ENCODE measurements at regions not wholly inside any gene's neighbourhood (a gene's known extent, or its start where the extent isn't known, plus 50 kb on each side); places are given as distances from the start of the nearest gene placed in this dataset.

DNA sequence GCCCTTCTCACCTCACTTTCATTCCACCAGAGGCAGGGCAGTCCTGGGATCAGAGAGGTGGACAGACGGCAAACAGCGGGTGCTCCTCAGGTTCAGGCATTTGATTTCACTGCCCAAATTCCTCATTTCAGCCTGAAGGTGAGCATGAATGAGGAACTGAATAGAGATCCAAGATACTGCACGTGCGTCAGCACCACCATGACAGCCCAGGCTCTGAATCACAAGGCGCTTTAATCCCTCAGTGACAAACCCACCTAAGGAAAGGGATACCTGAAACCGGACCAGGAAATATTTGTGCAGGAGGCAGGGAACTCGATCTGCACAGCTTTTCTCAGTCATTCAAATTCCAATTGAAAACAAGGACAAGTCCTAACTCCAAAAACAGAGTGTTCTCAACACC, 174.8 kb upstream of the HEY2 start:
- H3K36me3 ChIP-seq (ENCODE audit: control insufficient read depth, insufficient read depth, low read length), result no peaks in the 10 kb centered on the region
- TF ChIP-seq, protein P1, sequence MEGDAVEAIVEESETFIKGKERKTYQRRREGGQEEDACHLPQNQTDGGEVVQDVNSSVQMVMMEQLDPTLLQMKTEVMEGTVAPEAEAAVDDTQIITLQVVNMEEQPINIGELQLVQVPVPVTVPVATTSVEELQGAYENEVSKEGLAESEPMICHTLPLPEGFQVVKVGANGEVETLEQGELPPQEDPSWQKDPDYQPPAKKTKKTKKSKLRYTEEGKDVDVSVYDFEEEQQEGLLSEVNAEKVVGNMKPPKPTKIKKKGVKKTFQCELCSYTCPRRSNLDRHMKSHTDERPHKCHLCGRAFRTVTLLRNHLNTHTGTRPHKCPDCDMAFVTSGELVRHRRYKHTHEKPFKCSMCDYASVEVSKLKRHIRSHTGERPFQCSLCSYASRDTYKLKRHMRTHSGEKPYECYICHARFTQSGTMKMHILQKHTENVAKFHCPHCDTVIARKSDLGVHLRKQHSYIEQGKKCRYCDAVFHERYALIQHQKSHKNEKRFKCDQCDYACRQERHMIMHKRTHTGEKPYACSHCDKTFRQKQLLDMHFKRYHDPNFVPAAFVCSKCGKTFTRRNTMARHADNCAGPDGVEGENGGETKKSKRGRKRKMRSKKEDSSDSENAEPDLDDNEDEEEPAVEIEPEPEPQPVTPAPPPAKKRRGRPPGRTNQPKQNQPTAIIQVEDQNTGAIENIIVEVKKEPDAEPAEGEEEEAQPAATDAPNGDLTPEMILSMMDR (IDR thresholded peaks at IDR 0.05; ENCODE audit: insufficient read depth, low read depth, low read length), result no peak
- DNase-seq (ENCODE audit: low read depth), result no peak
- H3K4me3 ChIP-seq (ENCODE audit: low read depth, low read length), result no peak overlapping the region
- CTCF ChIA-PET, result no interaction called here
- H3K27me3 ChIP-seq (ENCODE audit: control insufficient read depth, insufficient read depth, low read length), result no peaks in the 10 kb centered on the region
- POLR2A ChIA-PET, result no interaction called here

DNA sequence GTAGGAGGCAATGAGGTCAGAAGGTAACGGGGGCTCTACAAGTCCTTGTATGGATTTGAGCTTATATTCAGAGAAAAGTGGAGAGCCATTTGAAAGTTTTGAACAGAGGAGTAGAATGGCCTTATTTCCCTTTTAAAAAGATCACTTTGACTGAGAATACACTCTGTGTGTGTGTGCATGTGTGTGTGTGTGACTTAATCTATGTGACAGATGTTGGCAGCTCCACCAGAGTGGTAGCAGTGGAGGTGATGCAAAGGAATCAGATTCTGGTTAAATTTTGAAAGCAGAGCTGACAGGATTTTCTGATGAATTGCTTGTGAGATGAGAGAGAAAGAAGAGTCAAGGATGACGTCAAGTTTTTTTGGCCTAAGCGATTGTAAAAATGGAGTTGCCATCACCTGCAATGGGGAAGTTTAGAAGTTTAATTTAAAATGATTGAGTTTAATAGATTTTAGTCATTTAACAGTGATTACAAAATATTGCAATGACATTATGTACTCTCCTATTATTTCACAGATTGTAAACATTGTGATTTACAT, 172.2 kb upstream of the HEY2 start:
- Histone ChIP-seq H3K4me3 (ENCODE audit: low read depth, low read length) (no peak overlapping the region), H3K27me3 (ENCODE audit: control insufficient read depth, insufficient read depth, low read length) (no peaks in the 10 kb centered on the region), H3K36me3 (ENCODE audit: control insufficient read depth, insufficient read depth, low read length) (no peaks in the 10 kb centered on the region)
- DNase-seq (ENCODE audit: low read depth), result no peak
- TF ChIP-seq, protein P1 (IDR thresholded peaks at IDR 0.05; ENCODE audit: insufficient read depth, low read depth, low read length), result no peak
- POLR2A ChIA-PET, result no interaction called here
- CTCF ChIA-PET, result no interaction called here

DNA sequence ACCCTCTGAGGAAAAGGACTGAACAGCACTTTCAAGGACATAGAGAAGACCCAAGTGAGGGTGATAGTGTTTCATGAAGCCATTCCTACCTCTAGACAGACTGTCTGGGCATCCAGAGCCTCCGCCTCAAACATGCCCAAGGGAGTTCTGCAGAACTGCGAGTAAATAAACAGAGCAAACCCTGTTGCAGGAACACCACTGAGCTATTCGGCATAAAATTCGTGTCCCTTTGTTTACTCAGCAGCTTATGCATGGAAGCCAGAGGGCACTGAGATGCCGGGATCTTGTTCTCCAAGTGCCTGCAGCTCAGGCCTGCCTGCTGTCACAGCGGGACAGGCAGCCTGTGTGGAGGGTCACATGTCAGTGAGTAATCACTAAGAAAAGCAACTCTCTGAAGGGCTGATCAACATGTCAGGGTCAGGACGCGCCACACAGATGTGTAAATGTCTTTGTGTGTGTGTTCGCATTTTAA, 164.9 kb upstream of the HEY2 start:
- DNase-seq (ENCODE audit: low read depth), result no peak
- no peaks in the 10 kb centered on the region; the same call in 1 of the 2 replicates for H3K27me3 ChIP-seq (ENCODE audit: control insufficient read depth, insufficient read depth, low read length)
- no peaks in the 10 kb centered on the region for H3K36me3 ChIP-seq (ENCODE audit: control insufficient read depth, insufficient read depth, low read length)
- TF ChIP-seq, protein P1 (IDR thresholded peaks at IDR 0.05; ENCODE audit: insufficient read depth, low read depth, low read length), result no peak
- POLR2A ChIA-PET, result no interaction called here
- H3K4me3 ChIP-seq (ENCODE audit: low read depth, low read length), result no peak overlapping the region
- CTCF ChIA-PET, result interaction anchor here (0.6 to 0.9 kb wide), 2 partner anchors 9 to 86 kb away, joined by 3 to 4 read pairs; no protein-coding TSS in a partner anchor

DNA sequence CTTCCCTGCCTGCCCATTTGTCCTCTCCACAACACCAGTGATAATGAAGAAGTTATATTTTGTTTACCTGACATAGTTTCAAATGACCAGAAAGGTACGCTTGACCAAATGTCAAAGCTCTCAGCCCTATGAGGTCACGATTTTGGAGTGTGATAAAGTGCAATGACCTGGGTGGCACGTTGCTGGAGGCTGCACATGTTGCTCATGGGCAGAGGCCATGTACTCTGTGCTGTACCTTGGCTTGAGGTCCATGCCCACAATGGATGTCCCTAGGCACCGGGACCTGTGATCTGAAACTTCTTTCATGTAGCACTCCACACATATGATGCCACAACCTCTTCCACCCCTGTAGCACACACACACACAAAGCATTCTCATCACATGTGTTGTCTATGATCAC, 164.0 kb upstream of the HEY2 start:
- no peak for DNase-seq (ENCODE audit: low read depth)
- POLR2A ChIA-PET, result no interaction called here
- Histone ChIP-seq H3K36me3 (ENCODE audit: control insufficient read depth, insufficient read depth, low read length) (no peaks in the 10 kb centered on the region), H3K27me3 (ENCODE audit: control insufficient read depth, insufficient read depth, low read length) (no peaks in the 10 kb centered on the region; the same call in 1 of the 2 replicates), H3K4me3 (ENCODE audit: low read depth, low read length) (no peak overlapping the region)
- CTCF ChIA-PET, result no interaction called here
- TF ChIP-seq, protein P1 (IDR thresholded peaks at IDR 0.05; ENCODE audit: insufficient read depth, low read depth, low read length), result no peak

DNA sequence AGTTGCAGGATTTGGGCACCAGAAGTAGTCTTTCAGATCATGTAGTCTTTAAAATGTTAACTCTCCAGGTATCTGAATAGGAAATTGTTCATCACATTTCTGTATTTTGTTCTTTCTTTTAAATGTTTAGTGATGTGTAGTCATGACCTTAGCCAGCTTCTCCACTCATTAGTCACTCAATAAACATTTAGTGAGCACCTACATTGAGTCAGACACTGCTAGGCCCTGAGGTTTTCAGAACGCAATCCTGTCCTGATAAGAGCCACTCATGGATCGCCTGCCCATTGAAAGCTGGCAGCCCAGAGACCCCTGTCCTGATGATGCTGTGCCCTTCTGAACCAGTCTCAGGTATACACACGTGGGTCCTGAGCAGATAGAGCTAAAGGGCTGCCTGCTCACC, 163.4 kb upstream of the HEY2 start:
- CTCF ChIA-PET, result no interaction called here

More for the DNA sequence above, 163.4 kb upstream of the HEY2 start:
- H3K4me3 ChIP-seq (ENCODE audit: low read depth, low read length), result no peak overlapping the region
- TF ChIP-seq, protein P1 (IDR thresholded peaks at IDR 0.05; ENCODE audit: insufficient read depth, low read depth, low read length), result no peak
- POLR2A ChIA-PET, result no interaction called here
- no peaks in the 10 kb centered on the region; the same call in 1 of the 2 replicates for H3K27me3 ChIP-seq (ENCODE audit: control insufficient read depth, insufficient read depth, low read length)
- DNase-seq (ENCODE audit: low read depth), result no peak
- H3K36me3 ChIP-seq (ENCODE audit: control insufficient read depth, insufficient read depth, low read length), result no peaks in the 10 kb centered on the region
